ENCODE measurements at regions not wholly inside any gene's neighbourhood (a gene's known extent, or its start where the extent isn't known, plus 50 kb on each side); places are given as distances from the start of the nearest gene placed in this dataset.

GRCh38 chr13:22289711-22290110 is 618.8 kb downstream of the FGF9 start:
- no peak for DNase-seq (ENCODE audit: low read depth in 3 of 3)

GRCh38 chr13:22298530-22298929 is 627.7 kb downstream of the FGF9 start:
- no peak for DNase-seq (ENCODE audit: low read depth in 3 of 3)

GRCh38 chr13:22311734-22312404 is 641.0 kb downstream of the FGF9 start:
- no peak for DNase-seq (ENCODE audit: low read depth in 3 of 3)

- no peak for DNase-seq (ENCODE audit: low read depth in 3 of 3)
Measured at GRCh38 chr13:22312405-22312803, 641.5 kb downstream of the FGF9 start.

- DNase-seq (ENCODE audit: low read depth in 3 of 3) = no peak
Measured at GRCh38 chr13:22316494-22317025, 645.7 kb downstream of the FGF9 start.

GRCh38 chr13:22320991-22321390 is 650.1 kb downstream of the FGF9 start:
- no peak for DNase-seq (ENCODE audit: low read depth in 3 of 3)

- DNase-seq (ENCODE audit: low read depth in 3 of 3) = no peak
Measured at GRCh38 chr13:22325761-22326160, 654.9 kb downstream of the FGF9 start.

- no peak for DNase-seq (ENCODE audit: low read depth in 3 of 3)
Measured at GRCh38 chr13:22332416-22332815, 661.5 kb downstream of the FGF9 start.

GRCh38 chr13:22336460-22336859 is 665.6 kb downstream of the FGF9 start:
- DNase-seq (ENCODE audit: low read depth in 3 of 3) = no peak

- DNase-seq (ENCODE audit: low read depth in 3 of 3) = no peak
Measured at GRCh38 chr13:22357132-22357531, 686.3 kb downstream of the FGF9 start.

- no peak for DNase-seq (ENCODE audit: low read depth in 3 of 3)
Measured at GRCh38 chr13:22369090-22369489, 698.2 kb downstream of the FGF9 start.

- DNase-seq (ENCODE audit: low read depth in 3 of 3) = no peak
Measured at GRCh38 chr13:22369840-22370239, 699.0 kb downstream of the FGF9 start.

- no peak for DNase-seq (ENCODE audit: low read depth in 3 of 3)
Measured at GRCh38 chr13:22372261-22372660, 701.4 kb downstream of the FGF9 start.

GRCh38 chr13:22375151-22375550 is 704.3 kb downstream of the FGF9 start:
- no peak for DNase-seq (ENCODE audit: low read depth in 3 of 3)

- DNase-seq (ENCODE audit: low read depth in 3 of 3) = no peak
Measured at GRCh38 chr13:22387899-22388298, 717.0 kb downstream of the FGF9 start.

GRCh38 chr13:22399801-22400420 is 729.0 kb downstream of the FGF9 start:
- no peak for DNase-seq (ENCODE audit: low read depth in 3 of 3)

GRCh38 chr13:22402682-22403081 is 731.8 kb downstream of the FGF9 start:
- no peak for DNase-seq (ENCODE audit: low read depth in 3 of 3)

GRCh38 chr13:22403144-22403543 is 732.3 kb downstream of the FGF9 start:
- no peak for DNase-seq (ENCODE audit: low read depth in 3 of 3)

GRCh38 chr13:22405891-22406290 is 735.0 kb downstream of the FGF9 start:
- DNase-seq (ENCODE audit: low read depth in 3 of 3) = no peak

GRCh38 chr13:22412452-22412851 is 741.6 kb downstream of the FGF9 start:
- DNase-seq (ENCODE audit: low read depth in 3 of 3) = no peak

- no peak for DNase-seq (ENCODE audit: low read depth in 3 of 3)
Measured at GRCh38 chr13:22422023-22422422, 751.1 kb downstream of the FGF9 start.

- no peak for DNase-seq (ENCODE audit: low read depth in 3 of 3)
Measured at GRCh38 chr13:22422712-22423111, 751.8 kb downstream of the FGF9 start.

GRCh38 chr13:22423261-22423660 is 752.4 kb downstream of the FGF9 start:
- DNase-seq (ENCODE audit: low read depth in 3 of 3) = no peak

GRCh38 chr13:22425087-22425486 is 754.2 kb downstream of the FGF9 start:
- DNase-seq (ENCODE audit: low read depth in 3 of 3) = no peak

All from stimulated activated CD4-positive, alpha-beta T cell treated with anti-CD3 and anti-CD28 coated beads, TNF-alpha, amount 100 ng/mL, for 48 hours (primary cell).